Amygdala (tissue), 56 donors: ENCODE measurements at regions not wholly inside any gene's neighbourhood (a gene's known extent, or its start where the extent isn't known, plus 50 kb on each side); places are given as distances from the start of the nearest gene placed in this dataset.
"Not testable (repeated sequence)": the region's sequence is repeated elsewhere in the genome, so short reads cannot be mapped to it uniquely, and the experiment has no call there.

Experiments used
- DNase-seq, 56 donors: peaks; one replicate each; lab custom pipeline; 2025; lab: John Stamatoyannopoulos, UW

DNA sequence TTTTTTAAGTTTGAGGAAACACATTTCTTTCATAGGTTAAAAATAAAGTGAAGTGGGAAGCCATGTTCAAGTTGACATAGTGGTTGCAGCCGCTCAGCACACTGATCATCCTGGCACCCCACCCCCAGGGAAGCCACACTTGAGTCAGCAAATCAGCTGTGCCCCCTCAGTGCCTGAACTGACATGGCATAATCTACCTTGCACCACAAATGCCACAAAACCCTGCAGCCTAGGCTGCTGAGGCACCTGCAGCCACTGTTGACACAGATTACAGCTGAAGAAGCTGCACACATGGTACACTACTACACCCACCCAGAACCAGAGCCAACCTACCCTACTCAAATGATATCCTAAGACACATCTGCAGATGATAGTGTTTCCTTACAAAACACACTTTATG, 77.5 kb upstream of the RIMS1 start:
- DNase-seq = no peak

- no peak for DNase-seq
Measured at GRCh38 chr6:71810880-71811279, 75.5 kb upstream of the RIMS1 start.

DNA sequence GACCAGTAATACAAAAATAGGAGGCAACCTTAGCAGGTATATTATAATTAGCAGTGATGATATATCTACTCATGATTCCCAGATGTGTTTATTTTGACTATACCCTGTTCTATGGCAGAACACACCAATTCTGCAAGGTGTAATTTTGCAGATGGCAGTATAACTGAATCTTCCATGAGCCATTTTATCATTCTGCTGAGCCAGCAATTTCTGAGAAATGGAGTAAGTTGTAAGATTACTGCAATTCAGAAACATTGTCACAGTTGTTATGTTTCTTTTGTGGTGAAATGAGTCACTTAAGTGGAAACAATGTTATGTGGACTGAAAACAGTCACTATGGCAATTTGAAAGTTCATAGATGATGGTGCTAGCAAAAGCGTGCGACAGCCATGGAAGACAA, 63.7 kb upstream of the RIMS1 start:
- DNase-seq = no peak

DNA sequence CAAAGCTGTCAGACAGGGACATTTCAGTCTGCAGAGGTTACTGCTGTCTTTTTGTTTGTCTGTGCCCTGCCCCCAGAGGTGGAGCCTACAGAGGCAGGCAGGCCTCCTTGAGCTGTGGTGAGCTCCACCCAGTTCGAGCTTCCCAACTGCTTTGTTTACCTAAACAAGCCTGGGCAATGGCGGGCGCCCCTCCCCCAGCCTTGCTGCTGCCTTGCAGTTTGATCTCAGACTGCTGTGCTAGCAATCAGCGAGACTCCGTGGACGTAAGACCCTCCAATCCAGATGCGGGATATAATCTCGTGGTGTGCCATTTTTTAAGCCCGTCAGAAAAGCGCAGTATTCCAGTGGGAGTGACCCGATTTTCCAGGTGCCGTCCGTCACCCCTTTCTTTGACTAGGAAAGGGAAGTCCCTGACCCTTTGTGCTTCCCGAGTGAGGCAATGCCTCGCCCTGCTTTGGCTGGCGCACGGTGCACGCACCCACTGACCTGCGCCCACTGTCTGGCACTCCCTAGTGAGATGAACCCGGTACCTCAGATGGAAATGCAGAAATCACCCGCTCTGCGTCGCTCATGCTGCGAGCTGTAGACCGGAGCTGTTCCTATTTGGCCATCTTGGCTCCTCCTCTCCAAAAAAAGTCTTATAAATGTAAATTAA, 54.1 kb upstream of the RIMS1 start:
- not testable (repeated sequence) for DNase-seq
